ENCODE measurements at regions not wholly inside any gene's neighbourhood (a gene's known extent, or its start where the extent isn't known, plus 50 kb on each side); places are given as distances from the start of the nearest gene placed in this dataset.
"Not testable (repeated sequence)": the region's sequence is repeated elsewhere in the genome, so short reads cannot be mapped to it uniquely, and the experiment has no call there.

- TF ChIP-seq POLR2A, EP300 (IDR thresholded peaks at IDR 0.05): not testable (repeated sequence)
- TF ChIP-seq, protein P1, sequence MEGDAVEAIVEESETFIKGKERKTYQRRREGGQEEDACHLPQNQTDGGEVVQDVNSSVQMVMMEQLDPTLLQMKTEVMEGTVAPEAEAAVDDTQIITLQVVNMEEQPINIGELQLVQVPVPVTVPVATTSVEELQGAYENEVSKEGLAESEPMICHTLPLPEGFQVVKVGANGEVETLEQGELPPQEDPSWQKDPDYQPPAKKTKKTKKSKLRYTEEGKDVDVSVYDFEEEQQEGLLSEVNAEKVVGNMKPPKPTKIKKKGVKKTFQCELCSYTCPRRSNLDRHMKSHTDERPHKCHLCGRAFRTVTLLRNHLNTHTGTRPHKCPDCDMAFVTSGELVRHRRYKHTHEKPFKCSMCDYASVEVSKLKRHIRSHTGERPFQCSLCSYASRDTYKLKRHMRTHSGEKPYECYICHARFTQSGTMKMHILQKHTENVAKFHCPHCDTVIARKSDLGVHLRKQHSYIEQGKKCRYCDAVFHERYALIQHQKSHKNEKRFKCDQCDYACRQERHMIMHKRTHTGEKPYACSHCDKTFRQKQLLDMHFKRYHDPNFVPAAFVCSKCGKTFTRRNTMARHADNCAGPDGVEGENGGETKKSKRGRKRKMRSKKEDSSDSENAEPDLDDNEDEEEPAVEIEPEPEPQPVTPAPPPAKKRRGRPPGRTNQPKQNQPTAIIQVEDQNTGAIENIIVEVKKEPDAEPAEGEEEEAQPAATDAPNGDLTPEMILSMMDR (IDR thresholded peaks at IDR 0.05): not testable (repeated sequence)
Measured at GRCh38 chr22:23421300-23421699, 158.8 kb downstream of the IGLL1 start.
